ENCODE measurements at regions not wholly inside any gene's neighbourhood (a gene's known extent, or its start where the extent isn't known, plus 50 kb on each side); places are given as distances from the start of the nearest gene placed in this dataset.

GRCh38 chr3:193909387-193909786 is 226.6 kb upstream of the HES1 start:
- no peak overlapping the region for H3K4me3 ChIP-seq (ENCODE audit: low read depth in 1 of 3, low read length in 3 of 3)
- H3K27me3 ChIP-seq (ENCODE audit: control insufficient read depth in 4 of 4, insufficient read depth in 4 of 4, low read length in 3 of 4) = no peaks in the 10 kb centered on the region
- WGBS = 88% methylated on average over 2 of the region's 2 CpGs
- H3K27ac ChIP-seq (ENCODE audit: low read depth in 1 of 2, low read length in 2 of 2) = no peak overlapping the region
- no peak overlapping the region for H3K9ac ChIP-seq (ENCODE audit: low read depth in 1 of 2, low read length in 2 of 2)
- no peak for TF ChIP-seq HNF4G (IDR thresholded peaks at IDR 0.05)
- TF ChIP-seq RAD21 (IDR thresholded peaks at IDR 0.05) = no peak
- no peak for TF ChIP-seq MAX (IDR thresholded peaks at IDR 0.05)
- no peak for TF ChIP-seq JUND (IDR thresholded peaks at IDR 0.05)
- TF ChIP-seq HNF4A (conservative IDR thresholded peaks at IDR 0.05) = no peak
- no peak for TF ChIP-seq FOXA1 (IDR thresholded peaks at IDR 0.05)
- no peak for TF ChIP-seq YY1 (IDR thresholded peaks at IDR 0.05)
- no peak for TF ChIP-seq FOXA2 (IDR thresholded peaks at IDR 0.05)
- no peak for TF ChIP-seq ATF3 (IDR thresholded peaks at IDR 0.05)
- no peak for TF ChIP-seq SP1 (IDR thresholded peaks at IDR 0.05)
- TF ChIP-seq CTCF (IDR thresholded peaks at IDR 0.05; ENCODE audit: low read depth, low read length, missing input control) = no peak
- TF ChIP-seq RXRA (IDR thresholded peaks at IDR 0.05) = no peak
- TF ChIP-seq ZBTB33 (IDR thresholded peaks at IDR 0.05) = no peak
- no peak for TF ChIP-seq REST (IDR thresholded peaks at IDR 0.05)
- TF ChIP-seq TAF1 (conservative IDR thresholded peaks at IDR 0.05) = no peak
- no peak for TF ChIP-seq EGR1 (IDR thresholded peaks at IDR 0.05; ENCODE audit: low read depth in 2 of 2)
- no peak for TF ChIP-seq NR2F2 (IDR thresholded peaks at IDR 0.05)
- no peak for TF ChIP-seq GABPA (IDR thresholded peaks at IDR 0.05 in 1 of 2, conservative IDR thresholded peaks at IDR 0.05 in 1 of 2)
- DNase-seq (ENCODE audit: low spot score) = no peak
- H3K9me3 ChIP-seq (ENCODE audit: control insufficient read depth in 4 of 4, low read length in 3 of 4) = no peaks in the 10 kb centered on the region
- H3K4me1 ChIP-seq (ENCODE audit: control insufficient read depth in 4 of 4, insufficient read depth in 4 of 4, low read length in 3 of 4) = peaks cover 0 to 8% (median 5%) of the 10 kb centered on the region in 4 donors
- no peaks in the 10 kb centered on the region for H3K36me3 ChIP-seq (ENCODE audit: control insufficient read depth in 4 of 4, insufficient read depth in 3 of 4, low read depth in 1 of 4, low read length in 3 of 4)

Measured in liver (tissue), 8 donors.